CD4-positive, alpha-beta memory T cell (primary cell): ENCODE measurements at regions not wholly inside any gene's neighbourhood (a gene's known extent, or its start where the extent isn't known, plus 50 kb on each side); places are given as distances from the start of the nearest gene placed in this dataset.
A peak's percentile ranks its signal among the peaks of the same experiment; 100 is the strongest.

ENCODE experiments used
- CTCF ChIA-PET: fragments of 350-600 bp; sonication (Branson Sonifier 250); formaldehyde crosslinking; loops from one replicate; lab custom pipeline; 2021; ENCODE audit warnings: inconsistent platforms; ENCODE audit not compliant: partially characterized antibody; lab: Charles Lee
- POLR2A ChIA-PET: fragments of 350-600 bp; sonication (Branson Sonifier 250); formaldehyde crosslinking; loops from one replicate; lab custom pipeline; 2021; ENCODE audit not compliant: partially characterized antibody; lab: Charles Lee
- DNase-seq, 5 donors: peaks; one replicate each; pipeline versions ENCODE4 v3.0.0 to v3.0.0-alpha.2; 2020 to 2022; ENCODE audit warnings: mixed read lengths in 1 of 5
- H3K27ac ChIP-seq: one replicate; pipeline ENCODE4 v1.7.0; 2013; ENCODE audit warnings: low read depth, low read length
- H3K27me3 ChIP-seq: 2 replicates; pipeline ENCODE4 v1.7.0; 2013; ENCODE audit warnings: mild to moderate bottlenecking, low read length, moderate library complexity; ENCODE audit not compliant: insufficient read depth
- H3K36me3 ChIP-seq: 2 replicates; pipeline ENCODE4 v1.7.0; 2013; ENCODE audit warnings: mild to moderate bottlenecking, low read length, moderate library complexity; ENCODE audit not compliant: insufficient read depth
- H3K4me1 ChIP-seq: 2 replicates; pipeline ENCODE4 v1.7.0; 2013; ENCODE audit warnings: mild to moderate bottlenecking, low read length, moderate library complexity; ENCODE audit not compliant: insufficient read depth
- H3K4me3 ChIP-seq, 2 donors: one replicate each; pipeline ENCODE4 v1.7.0; 2013; ENCODE audit warnings: low read length in 2 of 2, mild to moderate bottlenecking in 1 of 2
- H3K9me3 ChIP-seq, 2 donors: one replicate each; pipeline ENCODE4 v1.7.0; 2013; ENCODE audit warnings: low read length in 2 of 2, control low read depth in 1 of 2; ENCODE audit not compliant: control insufficient read depth in 1 of 2
- H3K27ac Mint-ChIP-seq, 7 donors: one replicate each; pipeline ENCODE4 v1.8.0; 2020 to 2021; ENCODE audit warnings: mixed read lengths in 7 of 7, mild to moderate bottlenecking in 6 of 7, inconsistent platforms in 3 of 7, moderate library complexity in 3 of 7
- H3K27me3 Mint-ChIP-seq, 2 donors: one replicate each; pipeline ENCODE4 v1.8.0; 2020 to 2021; ENCODE audit warnings: mixed read lengths in 2 of 2
- H3K36me3 Mint-ChIP-seq, 2 donors: one replicate each; pipeline ENCODE4 v1.8.0; 2020 to 2021; ENCODE audit warnings: mixed read lengths in 2 of 2, inconsistent platforms in 1 of 2, mild to moderate bottlenecking in 1 of 2
- H3K4me1 Mint-ChIP-seq, 4 donors: one replicate each; pipeline ENCODE4 v1.8.0; 2020 to 2021; ENCODE audit warnings: mixed read lengths in 4 of 4, mild to moderate bottlenecking in 1 of 4
- H3K4me3 Mint-ChIP-seq, 8 donors: one replicate each; pipeline ENCODE4 v1.8.0; 2020 to 2021; ENCODE audit warnings: mixed read lengths in 8 of 8, mild to moderate bottlenecking in 7 of 8, moderate library complexity in 6 of 8, inconsistent platforms in 3 of 8
- H3K9me3 Mint-ChIP-seq, 8 donors: one replicate each; pipeline ENCODE4 v1.8.0; 2020 to 2021; ENCODE audit warnings: mixed read lengths in 8 of 8, mild to moderate bottlenecking in 5 of 8, inconsistent platforms in 3 of 8, moderate library complexity in 1 of 8
- intact Hi-C: fragments of 100-400 bp; cut with micrococcal nuclease; formaldehyde crosslinking; loops from one replicate; pipeline ENCODE4 v1.15.1; 2023

DNA sequence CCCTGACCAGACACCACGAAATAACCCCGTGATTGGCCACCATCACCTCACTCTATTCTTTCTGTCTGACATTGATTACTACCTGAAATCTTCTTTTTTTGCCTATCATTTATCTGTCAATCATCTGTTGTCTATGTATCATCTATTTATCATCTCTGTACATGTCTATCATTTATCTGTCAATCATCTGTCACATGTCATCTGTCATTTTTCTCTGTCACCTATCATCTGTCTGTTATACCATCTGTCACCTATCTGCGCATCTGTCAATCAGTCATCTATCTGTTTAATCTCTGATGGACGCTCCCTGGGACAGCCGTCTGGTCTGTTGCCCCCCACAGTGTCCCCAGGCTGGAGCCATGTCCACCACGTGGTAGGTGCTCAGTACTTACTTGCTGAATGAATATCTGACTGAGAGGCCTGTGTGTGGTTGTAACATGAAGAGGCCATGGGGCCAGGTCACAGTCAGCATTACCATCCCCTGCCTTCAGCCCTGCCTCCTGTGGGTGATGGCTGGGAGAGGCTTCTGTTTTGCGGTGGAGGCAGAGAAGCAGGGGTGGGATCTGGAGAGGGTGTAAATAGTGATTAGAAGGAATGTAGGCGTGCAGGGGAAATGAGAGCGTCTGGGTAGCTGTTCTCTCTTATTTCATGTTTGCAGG lies 302.7 kb downstream of the QKI start:
- Histone ChIP-seq H3K9me3 (no peaks in the 10 kb centered on the region), H3K4me3 (no peak overlapping the region), H3K27me3 (no peaks in the 10 kb centered on the region), H3K27ac (no peak overlapping the region), H3K4me1 (no peaks in the 10 kb centered on the region), H3K36me3 (no peaks in the 10 kb centered on the region)
- no peak overlapping the region for H3K4me3 Mint-ChIP-seq
- H3K9me3 Mint-ChIP-seq, result peaks cover 0 to 1% (median 0%) of the 10 kb centered on the region in 8 donors
- peaks cover 0 to 2% (median 0%) of the 10 kb centered on the region in 4 donors for H3K4me1 Mint-ChIP-seq
- POLR2A ChIA-PET, result no interaction called here
- H3K27me3 Mint-ChIP-seq, result peaks cover 3 to 5% of the 10 kb centered on the region in 2 donors
- H3K36me3 Mint-ChIP-seq, result no peaks in the 10 kb centered on the region
- no peak for DNase-seq
- intact Hi-C loops, result no loop called here
- CTCF ChIA-PET, result no interaction called here
- peak overlapping the region in 1 of 7 donors; percentile 62 for H3K27ac Mint-ChIP-seq

DNA sequence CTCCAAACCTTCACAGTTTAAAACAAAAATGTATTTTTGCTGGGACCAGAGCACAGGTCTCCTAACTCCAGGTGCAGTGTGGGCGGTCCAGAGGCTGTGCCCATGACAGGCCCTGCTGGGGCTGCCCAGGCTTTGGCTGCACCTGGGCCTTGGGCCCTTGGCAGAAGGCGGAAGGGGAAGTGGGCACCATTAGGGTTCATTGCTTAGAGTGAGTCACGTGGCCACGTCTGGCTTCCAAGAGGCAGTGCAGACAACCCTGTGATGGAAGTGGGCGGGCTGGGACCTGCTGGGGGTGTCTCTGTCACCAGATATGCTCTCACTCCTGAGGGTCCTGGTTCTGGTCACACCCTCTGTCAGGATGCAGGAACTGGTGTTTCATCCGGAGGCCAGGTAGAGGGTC lies 302.2 kb downstream of the QKI start:
- intact Hi-C loops, result no loop called here
- H3K36me3 Mint-ChIP-seq, result no peaks in the 10 kb centered on the region
- Histone ChIP-seq H3K4me3 (no peak overlapping the region), H3K9me3 (no peaks in the 10 kb centered on the region), H3K36me3 (no peaks in the 10 kb centered on the region), H3K27ac (no peak overlapping the region), H3K4me1 (no peaks in the 10 kb centered on the region), H3K27me3 (no peaks in the 10 kb centered on the region)
- peaks cover 0 to 2% (median 0%) of the 10 kb centered on the region in 4 donors for H3K4me1 Mint-ChIP-seq
- H3K9me3 Mint-ChIP-seq, result peaks cover 0 to 1% (median 0%) of the 10 kb centered on the region in 8 donors
- DNase-seq, result no peak
- POLR2A ChIA-PET, result no interaction called here
- CTCF ChIA-PET, result no interaction called here
- no peak overlapping the region for H3K27ac Mint-ChIP-seq
- no peak overlapping the region for H3K4me3 Mint-ChIP-seq
- peaks cover 3 to 5% of the 10 kb centered on the region in 2 donors for H3K27me3 Mint-ChIP-seq

DNA sequence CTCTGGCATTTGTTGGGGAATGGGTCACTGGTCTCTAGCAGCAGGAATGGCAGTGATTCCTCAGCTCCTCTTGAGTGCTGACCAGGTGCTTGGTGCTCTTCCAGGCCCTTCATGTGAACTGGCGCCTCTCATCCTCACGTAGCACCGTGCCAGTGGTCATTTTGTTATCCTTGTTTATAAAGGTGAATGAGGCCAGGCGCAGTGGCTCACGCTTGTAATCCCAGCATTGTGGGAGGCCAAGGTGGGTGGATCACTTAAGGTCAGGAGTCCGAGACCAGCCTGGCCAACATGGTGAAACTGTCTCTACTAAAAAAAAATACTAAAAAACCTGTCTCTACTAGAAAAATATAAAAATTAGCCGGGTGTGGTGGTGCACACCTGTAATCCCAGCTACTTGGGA lies 301.3 kb downstream of the QKI start:
- POLR2A ChIA-PET, result no interaction called here
- H3K4me3 Mint-ChIP-seq, result no peak overlapping the region
- no peak overlapping the region for H3K4me3 ChIP-seq

DNA sequence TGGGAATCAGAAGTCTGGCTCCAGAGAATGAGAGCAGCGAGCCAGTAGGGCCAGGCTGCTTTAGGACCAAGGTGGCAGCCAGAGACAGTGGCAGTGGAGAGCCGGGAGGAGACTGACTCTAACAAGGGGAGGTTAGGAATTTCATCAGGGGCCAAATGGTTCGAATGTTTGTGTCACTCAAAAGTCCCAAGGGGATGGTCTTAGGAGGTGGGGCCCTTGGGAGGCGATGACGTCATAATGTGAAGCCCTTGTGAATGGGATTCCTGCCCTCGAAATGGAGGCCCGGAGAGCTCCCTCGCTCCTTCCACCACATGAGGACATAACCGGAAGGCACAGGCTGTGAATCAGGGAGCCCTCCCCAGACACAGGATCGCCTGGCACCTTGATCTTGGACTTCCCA lies 299.7 kb downstream of the QKI start:
- Mint-ChIP-seq H3K36me3 (no peaks in the 10 kb centered on the region), H3K27ac (peak overlapping the region in 1 of 7 donors; percentile 36), H3K4me3 (no peak overlapping the region), H3K27me3 (peaks cover 3 to 5% of the 10 kb centered on the region in 2 donors), H3K9me3 (peaks cover 0 to 1% (median 0%) of the 10 kb centered on the region in 8 donors), H3K4me1 (peaks cover 0 to 2% (median 0%) of the 10 kb centered on the region in 4 donors)
- CTCF ChIA-PET, result no interaction called here
- Histone ChIP-seq H3K27ac (no peak overlapping the region), H3K9me3 (no peaks in the 10 kb centered on the region), H3K36me3 (no peaks in the 10 kb centered on the region), H3K27me3 (no peaks in the 10 kb centered on the region), H3K4me3 (no peak overlapping the region), H3K4me1 (no peaks in the 10 kb centered on the region)
- intact Hi-C loops, result no loop called here
- POLR2A ChIA-PET, result no interaction called here
- no peak for DNase-seq

More for the DNA sequence above, 301.3 kb downstream of the QKI start:
- Histone ChIP-seq H3K36me3 (no peaks in the 10 kb centered on the region), H3K4me1 (no peaks in the 10 kb centered on the region), H3K9me3 (no peaks in the 10 kb centered on the region), H3K27me3 (no peaks in the 10 kb centered on the region), H3K27ac (no peak overlapping the region)
- peaks cover 0 to 2% (median 0%) of the 10 kb centered on the region in 4 donors for H3K4me1 Mint-ChIP-seq
- peaks cover 3 to 5% of the 10 kb centered on the region in 2 donors for H3K27me3 Mint-ChIP-seq
- H3K27ac Mint-ChIP-seq, result no peak overlapping the region
- peaks cover 0 to 1% (median 0%) of the 10 kb centered on the region in 8 donors for H3K9me3 Mint-ChIP-seq
- intact Hi-C loops, result no loop called here
- no peaks in the 10 kb centered on the region for H3K36me3 Mint-ChIP-seq
- CTCF ChIA-PET, result no interaction called here
- DNase-seq, result no peak

DNA sequence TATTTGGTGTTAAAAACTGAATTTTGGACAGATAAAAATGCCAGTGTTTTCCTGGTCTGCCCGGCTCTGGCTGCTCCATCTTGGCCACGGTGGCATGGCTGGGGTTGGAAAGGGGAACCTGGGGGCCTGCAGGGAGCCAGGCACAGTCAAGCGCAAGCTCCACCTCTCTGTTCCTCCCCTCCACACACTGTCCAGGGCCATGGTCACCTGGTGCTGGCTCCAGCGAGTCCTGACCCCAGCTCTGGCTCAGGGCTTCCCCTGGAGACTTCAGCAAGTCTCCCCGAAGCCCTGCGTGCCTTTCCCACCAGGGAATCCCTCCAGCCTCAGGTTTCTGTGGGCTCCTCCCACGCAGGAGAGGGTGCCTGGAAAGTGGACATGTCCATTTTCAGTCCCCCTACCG lies 298.5 kb downstream of the QKI start:
- H3K27ac Mint-ChIP-seq, result no peak overlapping the region
- Histone ChIP-seq H3K9me3 (no peaks in the 10 kb centered on the region), H3K4me1 (no peaks in the 10 kb centered on the region), H3K36me3 (no peaks in the 10 kb centered on the region), H3K4me3 (no peak overlapping the region), H3K27me3 (no peaks in the 10 kb centered on the region), H3K27ac (no peak overlapping the region)
- CTCF ChIA-PET, result no interaction called here
- intact Hi-C loops, result no loop called here
- peaks cover 0 to 4% (median under 1%) of the 10 kb centered on the region in 4 donors for H3K4me1 Mint-ChIP-seq
- no peak for DNase-seq
- no peaks in the 10 kb centered on the region for H3K36me3 Mint-ChIP-seq
- POLR2A ChIA-PET, result no interaction called here
- no peak overlapping the region for H3K4me3 Mint-ChIP-seq
- peaks cover 3 to 5% of the 10 kb centered on the region in 2 donors for H3K27me3 Mint-ChIP-seq
- peaks cover 0 to 1% (median 0%) of the 10 kb centered on the region in 8 donors for H3K9me3 Mint-ChIP-seq

GRCh38 chr6:163712566-163712961 lies 298.0 kb downstream of the QKI start:
- Mint-ChIP-seq H3K27ac (no peak overlapping the region), H3K36me3 (no peaks in the 10 kb centered on the region), H3K4me3 (no peak overlapping the region), H3K27me3 (peaks cover 3 to 5% of the 10 kb centered on the region in 2 donors), H3K9me3 (peaks cover 0 to 1% (median 0%) of the 10 kb centered on the region in 8 donors), H3K4me1 (peaks cover 0 to 5% (median under 1%) of the 10 kb centered on the region in 4 donors)
- intact Hi-C loops, result no loop called here
- H3K27me3 ChIP-seq, result no peaks in the 10 kb centered on the region
- no peak overlapping the region for H3K4me3 ChIP-seq
- H3K4me1 ChIP-seq, result no peaks in the 10 kb centered on the region
- no peaks in the 10 kb centered on the region for H3K36me3 ChIP-seq
- ChIA-PET CTCF (no interaction called here), POLR2A (no interaction called here)
- no peak overlapping the region for H3K27ac ChIP-seq
- DNase-seq, result no peak
- H3K9me3 ChIP-seq, result no peaks in the 10 kb centered on the region

DNA sequence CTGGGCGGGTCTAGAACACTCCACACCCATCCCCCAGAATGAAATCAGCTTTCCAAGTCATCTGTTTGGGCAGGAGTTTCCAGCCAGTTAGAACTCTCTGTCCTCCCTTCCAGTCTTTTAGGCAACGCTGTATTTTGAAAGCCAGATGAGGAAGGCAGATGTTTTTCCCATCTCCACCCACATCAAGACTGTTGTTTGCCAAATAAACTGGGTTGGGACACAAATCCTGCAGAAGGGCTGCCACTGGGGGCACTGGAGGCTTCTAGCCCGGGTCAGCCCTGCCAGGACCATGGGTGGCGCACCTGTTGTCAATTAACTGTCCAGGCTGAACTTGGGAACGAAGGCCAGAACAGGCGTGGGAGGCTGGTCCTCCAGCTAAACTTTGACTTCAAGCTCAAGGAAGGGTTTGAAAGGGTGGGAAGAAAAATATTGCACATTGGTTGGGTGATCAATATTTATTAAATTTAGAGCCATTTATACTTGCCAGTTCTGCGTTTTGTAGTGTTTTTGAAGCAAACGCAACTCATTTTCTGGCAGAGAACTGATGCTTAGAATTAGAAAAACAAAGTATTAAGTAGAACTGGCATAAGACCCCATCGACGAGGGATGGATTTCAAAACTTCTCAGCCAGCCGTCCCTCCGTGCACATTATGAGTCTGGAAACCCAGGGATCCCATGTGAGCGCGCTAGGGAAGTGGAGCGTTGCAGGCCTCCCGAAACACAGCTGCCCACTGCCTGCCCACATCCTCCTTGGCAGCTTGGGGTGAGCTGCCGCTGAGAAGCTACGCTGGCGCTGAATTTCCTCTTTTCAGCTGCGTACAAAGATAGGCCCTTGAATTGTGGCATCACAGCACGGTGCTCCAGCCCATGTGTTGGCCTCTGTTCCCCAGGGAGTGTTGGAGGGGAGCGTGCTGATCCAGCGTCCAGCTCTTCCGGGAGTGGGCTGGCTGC lies 297.4 kb downstream of the QKI start:
- H3K4me3 ChIP-seq, result no peak overlapping the region
- intact Hi-C loops, result no loop called here
- H3K27ac ChIP-seq, result no peak overlapping the region
- no peak overlapping the region for H3K4me3 Mint-ChIP-seq
- H3K4me1 ChIP-seq, result no peaks in the 10 kb centered on the region
- H3K9me3 Mint-ChIP-seq, result peaks cover 0 to 1% (median 0%) of the 10 kb centered on the region in 8 donors
- ChIA-PET CTCF (no interaction called here), POLR2A (no interaction called here)
- H3K9me3 ChIP-seq, result no peaks in the 10 kb centered on the region
- peaks cover 0 to 5% (median under 1%) of the 10 kb centered on the region in 4 donors for H3K4me1 Mint-ChIP-seq
- H3K36me3 Mint-ChIP-seq, result no peaks in the 10 kb centered on the region
- peaks cover 0 to 2% of the 10 kb centered on the region in 2 donors for H3K27me3 Mint-ChIP-seq
- no peak overlapping the region for H3K27ac Mint-ChIP-seq
- no peak for DNase-seq
- no peaks in the 10 kb centered on the region for H3K36me3 ChIP-seq
- no peaks in the 10 kb centered on the region for H3K27me3 ChIP-seq
